Activated T-cell treated with anti-CD3 and anti-CD28 coated beads, Interleukin-2, amount 50 U/mL, for 24 hours (primary cell): ENCODE measurements at regions not wholly inside any gene's neighbourhood (a gene's known extent, or its start where the extent isn't known, plus 50 kb on each side); places are given as distances from the start of the nearest gene placed in this dataset.
"Not testable (repeated sequence)": the region's sequence is repeated elsewhere in the genome, so short reads cannot be mapped to it uniquely, and the experiment has no call there.

Experiments
- DNase-seq: peaks from one replicate; pipeline ENCODE4 v3.0.0-alpha.2; 2020
- H3K27ac Mint-ChIP-seq: 2 replicates; pipeline ENCODE4 v1.8.0; 2020; ENCODE audit warnings: mild to moderate bottlenecking, mixed read lengths
- H3K27me3 Mint-ChIP-seq: 2 replicates; pipeline ENCODE4 v1.8.0; 2020; ENCODE audit warnings: mixed read lengths
- H3K36me3 Mint-ChIP-seq: 2 replicates; pipeline ENCODE4 v1.8.0; 2020; ENCODE audit warnings: low read depth, mixed read lengths
- H3K4me1 Mint-ChIP-seq: 2 replicates; pipeline ENCODE4 v1.8.0; 2020; ENCODE audit warnings: low read depth, mixed read lengths
- H3K4me3 Mint-ChIP-seq: 2 replicates; pipeline ENCODE4 v1.8.0; 2020; ENCODE audit warnings: mild to moderate bottlenecking, moderate library complexity, mixed read lengths
- H3K9me3 Mint-ChIP-seq: 2 replicates; pipeline ENCODE4 v1.8.0; 2020; ENCODE audit warnings: mixed read lengths

DNA sequence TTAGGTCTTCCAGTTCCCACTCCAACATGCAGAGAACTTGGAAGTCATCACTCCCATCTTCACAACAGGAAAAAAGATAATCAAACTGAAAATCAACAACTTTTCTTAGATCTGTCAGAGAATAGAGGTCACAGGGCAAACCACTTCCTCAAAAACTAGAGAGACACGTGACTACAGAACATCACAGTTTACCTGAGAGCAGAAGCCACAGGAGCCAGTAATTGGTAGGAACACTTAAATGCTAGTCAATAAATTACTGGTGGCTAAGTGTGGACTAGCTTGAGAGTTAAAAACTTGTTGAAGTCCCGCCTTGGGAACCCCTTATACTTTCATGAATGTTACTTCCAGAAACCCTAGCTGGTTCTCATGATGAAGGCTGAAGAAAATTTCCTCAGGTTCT, 81.1 kb downstream of the THSD1 start:
- H3K4me1 Mint-ChIP-seq, H3K9me3 Mint-ChIP-seq, H3K4me3 Mint-ChIP-seq, DNase-seq, H3K36me3 Mint-ChIP-seq, H3K27me3 Mint-ChIP-seq, H3K27ac Mint-ChIP-seq: not testable (repeated sequence)

DNA sequence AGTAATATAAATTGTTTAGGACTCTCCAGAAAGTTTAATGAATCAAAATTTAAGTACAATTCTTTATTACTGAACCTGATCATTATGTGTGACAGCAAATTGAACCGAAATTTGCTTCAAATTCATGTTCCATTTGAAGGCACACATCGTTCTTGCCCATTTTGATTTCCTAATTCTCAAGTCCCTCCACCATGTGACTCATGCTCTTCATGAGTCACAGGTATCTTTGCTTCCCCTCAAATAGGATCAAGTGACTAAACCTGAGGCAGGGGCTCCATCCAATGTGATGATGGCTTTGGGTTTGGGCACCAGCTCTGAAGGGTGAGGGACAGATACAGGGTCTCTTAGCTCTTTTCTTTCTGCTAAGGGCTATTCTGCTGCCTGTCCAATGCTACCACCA, 86.1 kb downstream of the THSD1 start:
- H3K9me3 Mint-ChIP-seq = no peaks in the 10 kb centered on the region
- H3K27me3 Mint-ChIP-seq = peaks cover 20% of the 10 kb centered on the region
- H3K36me3 Mint-ChIP-seq = no peaks in the 10 kb centered on the region
- H3K4me1 Mint-ChIP-seq = peaks cover 3% of the 10 kb centered on the region
- DNase-seq = no peak
- no peak overlapping the region for H3K27ac Mint-ChIP-seq
- H3K4me3 Mint-ChIP-seq = no peak overlapping the region

- DNase-seq, H3K27ac Mint-ChIP-seq, H3K27me3 Mint-ChIP-seq, H3K36me3 Mint-ChIP-seq, H3K4me3 Mint-ChIP-seq, H3K4me1 Mint-ChIP-seq: not testable (repeated sequence)
- peaks cover 16% of the 10 kb centered on the region for H3K9me3 Mint-ChIP-seq
Measured at GRCh38 chr13:52309833-52310232, 96.1 kb downstream of the THSD1 start.

- H3K27ac Mint-ChIP-seq, DNase-seq, H3K4me3 Mint-ChIP-seq, H3K36me3 Mint-ChIP-seq, H3K27me3 Mint-ChIP-seq, H3K4me1 Mint-ChIP-seq: not testable (repeated sequence)
- peaks cover 16% of the 10 kb centered on the region for H3K9me3 Mint-ChIP-seq
Measured at GRCh38 chr13:52306336-52306735, 99.6 kb downstream of the THSD1 start.

DNA sequence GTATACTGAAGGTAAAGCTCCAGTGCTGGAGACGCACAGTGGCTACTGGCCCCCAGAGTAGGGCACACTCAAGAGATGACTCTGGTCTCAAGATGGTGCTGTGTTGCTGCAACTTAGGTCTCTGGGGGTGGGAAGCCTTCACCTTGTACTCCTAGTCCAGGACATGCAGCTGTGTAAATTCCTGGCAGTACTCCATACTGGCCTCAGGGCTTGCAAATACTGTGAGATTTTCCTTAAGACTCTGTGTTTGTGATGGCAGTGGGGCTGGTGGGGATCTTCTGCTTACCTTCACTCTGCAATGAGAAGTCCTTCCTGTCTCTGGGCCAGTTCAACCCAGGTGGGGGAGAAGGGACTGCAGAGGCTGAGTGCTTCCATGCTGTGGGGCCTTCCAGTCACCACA, 102.9 kb downstream of the THSD1 start:
- not testable (repeated sequence) for H3K36me3 Mint-ChIP-seq, H3K4me1 Mint-ChIP-seq, H3K4me3 Mint-ChIP-seq, H3K9me3 Mint-ChIP-seq, DNase-seq, H3K27ac Mint-ChIP-seq, H3K27me3 Mint-ChIP-seq

- H3K27me3 Mint-ChIP-seq, H3K9me3 Mint-ChIP-seq, H3K4me3 Mint-ChIP-seq, H3K27ac Mint-ChIP-seq, H3K4me1 Mint-ChIP-seq, DNase-seq, H3K36me3 Mint-ChIP-seq: not testable (repeated sequence)
Measured at GRCh38 chr13:52302688-52303087, 103.3 kb downstream of the THSD1 start.

DNA sequence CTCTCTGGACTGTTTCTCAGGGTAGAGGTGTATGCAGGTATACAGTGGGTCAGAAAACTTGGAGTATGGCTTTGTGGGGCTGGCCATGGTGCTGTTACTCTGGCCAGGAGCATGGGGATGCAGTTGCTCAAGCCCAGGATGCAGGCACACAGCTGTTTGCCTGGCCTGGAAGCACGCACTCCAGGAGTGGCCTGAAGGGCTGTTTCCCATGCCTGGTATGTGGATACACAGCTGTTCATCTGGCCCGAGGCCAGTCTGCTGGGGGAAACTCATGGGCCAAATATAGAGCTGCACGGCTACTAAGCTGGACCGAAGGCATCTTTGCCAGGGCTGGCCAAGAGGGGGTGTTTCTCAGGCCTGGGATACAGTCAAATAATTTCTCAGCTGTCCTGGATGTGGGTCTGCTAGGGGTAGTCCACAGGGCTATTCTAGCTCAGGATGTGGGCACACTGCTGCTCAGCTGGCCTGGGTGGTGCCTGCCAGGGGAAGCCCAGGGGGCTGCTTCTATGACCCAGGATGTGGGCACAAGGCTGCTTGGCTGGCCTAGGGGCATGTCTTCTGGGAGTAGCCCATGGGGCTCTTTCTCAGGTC, 104.1 kb downstream of the THSD1 start:
- not testable (repeated sequence) for H3K27me3 Mint-ChIP-seq, DNase-seq, H3K27ac Mint-ChIP-seq, H3K4me3 Mint-ChIP-seq, H3K36me3 Mint-ChIP-seq, H3K9me3 Mint-ChIP-seq, H3K4me1 Mint-ChIP-seq

- not testable (repeated sequence) for H3K27ac Mint-ChIP-seq, H3K4me3 Mint-ChIP-seq, H3K36me3 Mint-ChIP-seq, H3K9me3 Mint-ChIP-seq, H3K27me3 Mint-ChIP-seq, DNase-seq, H3K4me1 Mint-ChIP-seq
Measured at GRCh38 chr13:52298079-52298661, 107.8 kb downstream of the THSD1 start.

DNA sequence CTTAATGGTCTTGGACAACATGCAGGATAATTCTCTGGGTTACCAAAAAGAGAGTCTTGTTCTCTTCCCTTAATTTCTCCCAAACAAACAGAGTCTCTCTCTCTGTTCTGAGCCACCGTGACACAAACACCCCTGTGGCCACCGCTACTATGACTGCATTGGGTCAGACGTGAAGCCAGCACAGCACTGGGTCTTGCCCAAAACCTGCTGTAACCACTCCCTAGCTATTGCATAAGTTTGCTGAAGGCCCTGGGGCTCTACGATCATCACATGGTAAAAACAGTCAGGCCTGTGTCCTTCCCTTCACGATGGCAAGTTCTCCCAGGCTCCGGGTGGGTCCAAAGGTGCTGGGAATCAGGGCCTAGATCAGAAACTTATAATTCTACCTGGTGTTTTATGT, 117.1 kb downstream of the THSD1 start:
- H3K27me3 Mint-ChIP-seq = peaks cover 12% of the 10 kb centered on the region
- not testable (repeated sequence) for H3K4me1 Mint-ChIP-seq, DNase-seq, H3K36me3 Mint-ChIP-seq, H3K9me3 Mint-ChIP-seq, H3K27ac Mint-ChIP-seq, H3K4me3 Mint-ChIP-seq

- not testable (repeated sequence) for H3K4me3 Mint-ChIP-seq, DNase-seq, H3K27me3 Mint-ChIP-seq, H3K9me3 Mint-ChIP-seq, H3K27ac Mint-ChIP-seq, H3K4me1 Mint-ChIP-seq, H3K36me3 Mint-ChIP-seq
Measured at GRCh38 chr13:52281387-52281786, 122.0 kb upstream of the NEK3 start.

DNA sequence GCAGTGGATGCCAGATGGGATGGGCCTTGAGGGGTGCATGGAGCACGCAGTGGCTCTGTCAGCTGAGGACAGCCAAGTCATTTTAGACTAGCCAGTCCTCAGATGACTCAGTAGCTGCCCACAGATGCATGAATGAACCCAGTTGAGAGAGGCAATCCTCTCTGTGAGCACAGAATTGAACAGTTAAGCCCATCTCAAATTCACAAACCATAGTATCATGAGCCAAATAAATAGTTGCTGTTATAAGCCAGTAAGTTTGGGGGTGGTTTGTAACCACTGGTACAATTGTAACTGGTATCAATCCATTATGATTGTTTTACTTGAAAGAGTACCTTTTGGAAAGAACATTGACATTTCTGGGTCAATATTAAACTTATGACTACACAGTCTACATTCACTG, 120.0 kb upstream of the NEK3 start:
- not testable (repeated sequence) for H3K36me3 Mint-ChIP-seq, H3K27ac Mint-ChIP-seq, H3K4me3 Mint-ChIP-seq, H3K4me1 Mint-ChIP-seq, H3K9me3 Mint-ChIP-seq, H3K27me3 Mint-ChIP-seq, DNase-seq

DNA sequence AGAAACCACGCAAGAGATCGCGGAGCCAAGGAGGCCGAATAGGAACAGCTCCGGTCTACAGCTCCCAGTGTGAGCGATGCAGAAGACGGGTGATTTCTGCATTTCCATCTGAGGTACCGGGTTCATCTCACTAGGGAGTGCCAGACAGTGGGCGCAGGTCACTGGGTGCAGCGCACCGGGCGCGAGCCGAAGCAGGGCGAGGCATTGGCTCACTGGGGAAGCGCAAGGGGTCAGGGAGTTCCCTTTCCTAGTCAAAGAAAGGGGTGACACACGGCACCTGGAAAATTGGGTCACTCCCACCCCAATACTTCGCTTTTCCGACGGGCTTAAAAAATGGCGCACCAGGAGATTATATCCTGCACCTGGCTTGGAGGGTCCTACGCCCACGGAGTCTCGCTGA, 94.9 kb upstream of the NEK3 start:
- not testable (repeated sequence) for H3K27ac Mint-ChIP-seq, H3K4me3 Mint-ChIP-seq, H3K27me3 Mint-ChIP-seq, H3K4me1 Mint-ChIP-seq, H3K36me3 Mint-ChIP-seq, DNase-seq, H3K9me3 Mint-ChIP-seq

- H3K9me3 Mint-ChIP-seq, DNase-seq, H3K27me3 Mint-ChIP-seq, H3K27ac Mint-ChIP-seq, H3K4me1 Mint-ChIP-seq, H3K36me3 Mint-ChIP-seq, H3K4me3 Mint-ChIP-seq: not testable (repeated sequence)
Measured at GRCh38 chr13:52240752-52241151, 81.4 kb upstream of the NEK3 start.

- H3K27ac Mint-ChIP-seq, H3K27me3 Mint-ChIP-seq, H3K9me3 Mint-ChIP-seq, H3K4me1 Mint-ChIP-seq, H3K36me3 Mint-ChIP-seq, H3K4me3 Mint-ChIP-seq: not testable (repeated sequence)
- DNase-seq = peak; percentile 38
Measured at GRCh38 chr13:52235900-52236595, 76.7 kb upstream of the NEK3 start.

- not testable (repeated sequence) for H3K9me3 Mint-ChIP-seq, H3K36me3 Mint-ChIP-seq, H3K27ac Mint-ChIP-seq, DNase-seq, H3K4me3 Mint-ChIP-seq, H3K27me3 Mint-ChIP-seq, H3K4me1 Mint-ChIP-seq
Measured at GRCh38 chr13:52234928-52235327, 75.5 kb upstream of the NEK3 start.

DNA sequence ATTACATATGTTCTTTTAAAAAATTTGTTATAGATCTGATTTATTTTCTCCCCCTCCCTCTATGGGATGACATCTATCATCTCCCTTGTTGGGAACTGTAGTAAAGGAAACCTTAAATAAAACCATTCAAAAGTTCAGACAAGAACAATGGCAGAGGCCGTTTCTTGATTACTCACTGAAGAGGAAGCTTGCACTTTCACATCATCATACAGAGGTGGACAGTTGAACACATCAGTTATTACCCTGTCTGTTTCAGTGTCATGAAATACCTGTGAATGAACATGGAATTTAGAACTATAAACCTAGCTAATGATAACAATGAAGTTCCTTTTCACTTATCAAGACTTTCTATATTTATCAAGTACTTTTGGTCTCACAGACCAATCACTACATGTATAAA, 63.7 kb upstream of the NEK3 start:
- not testable (repeated sequence) for DNase-seq, H3K36me3 Mint-ChIP-seq, H3K27me3 Mint-ChIP-seq, H3K9me3 Mint-ChIP-seq, H3K27ac Mint-ChIP-seq, H3K4me1 Mint-ChIP-seq, H3K4me3 Mint-ChIP-seq
